Stomach (tissue), 4 donors: ENCODE measurements at regions not wholly inside any gene's neighbourhood (a gene's known extent, or its start where the extent isn't known, plus 50 kb on each side); places are given as distances from the start of the nearest gene placed in this dataset.
"Not testable (repeated sequence)": the region's sequence is repeated elsewhere in the genome, so short reads cannot be mapped to it uniquely, and the experiment has no call there.

Experiments
- EP300 ChIP-seq: sonication (generic); formaldehyde crosslinking; IDR thresholded peaks from one replicate; pipeline ENCODE4 v1.6.1; 2017; ENCODE audit warnings: antibody characterized with exemption
- POLR2A ChIP-seq, 4 donors: fragments of 450-650 bp; IDR thresholded peaks; one replicate each; pipeline ENCODE4 v1.6.1; 2016; ENCODE audit warnings: antibody characterized with exemption in 4 of 4, control low read depth in 2 of 4, mild to moderate bottlenecking in 1 of 4, moderate library complexity in 1 of 4
- POLR2AphosphoS5 ChIP-seq, 3 donors: sonication (generic); formaldehyde crosslinking; IDR thresholded peaks; one replicate each; pipeline ENCODE4 v1.6.1; 2016; ENCODE audit warnings: antibody characterized with exemption in 3 of 3
- TF ChIP-seq, protein P1 (sequence below), 7 experiments: fragments of 450-650 bp in 4 of 7; fragments of 200-600 bp in 3 of 7; sonication (generic) in 3 of 7; IDR thresholded peaks; one replicate each; pipeline ENCODE4 v1.5.1; 2016 to 2019; ENCODE audit warnings: antibody characterized with exemption in 7 of 7, control low read depth in 2 of 7, mild to moderate bottlenecking in 1 of 7

DNA sequence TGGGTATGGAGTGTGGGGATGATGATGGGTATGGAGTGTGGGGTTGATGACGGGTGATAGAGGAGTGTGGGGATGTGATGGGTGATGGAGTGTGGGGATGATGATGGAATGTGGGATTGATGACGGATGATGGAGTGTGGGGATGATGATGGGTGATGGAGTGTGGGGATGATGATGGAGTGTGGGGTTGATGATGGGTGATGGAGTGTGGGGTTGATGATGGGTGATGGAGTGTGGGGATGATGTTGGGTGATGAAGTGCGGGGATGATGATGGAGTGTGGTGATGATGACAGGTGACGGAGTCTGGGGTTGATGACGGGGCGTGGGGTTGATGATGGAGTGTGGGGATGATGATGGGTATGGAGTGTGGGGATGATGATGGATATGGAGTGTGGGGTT is 99.7 kb downstream of the RTP5 start:
- not testable (repeated sequence) for TF ChIP-seq POLR2AphosphoS5 (IDR thresholded peaks at IDR 0.05); POLR2A (IDR thresholded peaks at IDR 0.05); EP300
- TF ChIP-seq, protein P1, sequence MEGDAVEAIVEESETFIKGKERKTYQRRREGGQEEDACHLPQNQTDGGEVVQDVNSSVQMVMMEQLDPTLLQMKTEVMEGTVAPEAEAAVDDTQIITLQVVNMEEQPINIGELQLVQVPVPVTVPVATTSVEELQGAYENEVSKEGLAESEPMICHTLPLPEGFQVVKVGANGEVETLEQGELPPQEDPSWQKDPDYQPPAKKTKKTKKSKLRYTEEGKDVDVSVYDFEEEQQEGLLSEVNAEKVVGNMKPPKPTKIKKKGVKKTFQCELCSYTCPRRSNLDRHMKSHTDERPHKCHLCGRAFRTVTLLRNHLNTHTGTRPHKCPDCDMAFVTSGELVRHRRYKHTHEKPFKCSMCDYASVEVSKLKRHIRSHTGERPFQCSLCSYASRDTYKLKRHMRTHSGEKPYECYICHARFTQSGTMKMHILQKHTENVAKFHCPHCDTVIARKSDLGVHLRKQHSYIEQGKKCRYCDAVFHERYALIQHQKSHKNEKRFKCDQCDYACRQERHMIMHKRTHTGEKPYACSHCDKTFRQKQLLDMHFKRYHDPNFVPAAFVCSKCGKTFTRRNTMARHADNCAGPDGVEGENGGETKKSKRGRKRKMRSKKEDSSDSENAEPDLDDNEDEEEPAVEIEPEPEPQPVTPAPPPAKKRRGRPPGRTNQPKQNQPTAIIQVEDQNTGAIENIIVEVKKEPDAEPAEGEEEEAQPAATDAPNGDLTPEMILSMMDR (IDR thresholded peaks at IDR 0.05): not testable (repeated sequence)
